ENCODE measurements at regions not wholly inside any gene's neighbourhood (a gene's known extent, or its start where the extent isn't known, plus 50 kb on each side); places are given as distances from the start of the nearest gene placed in this dataset.

DNA sequence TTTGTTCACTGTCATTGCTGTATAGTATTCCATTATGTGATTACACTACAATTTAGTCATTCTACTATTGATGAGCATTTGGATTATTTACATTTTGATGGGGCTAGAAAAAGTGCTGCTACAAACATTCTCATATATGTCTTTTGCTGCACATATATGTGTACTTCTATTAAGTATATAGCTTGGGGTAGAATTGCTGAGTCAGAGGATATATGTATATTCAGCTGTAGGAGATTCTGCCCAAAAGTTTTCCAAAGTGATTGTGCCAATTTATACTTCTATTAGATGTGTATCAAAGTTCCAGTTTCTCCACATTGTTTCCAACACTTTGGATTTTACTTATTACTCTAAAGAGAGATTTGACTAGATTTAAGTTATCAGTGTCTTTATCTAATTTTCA is 101.7 kb upstream of the UGP2 start:
- TF ChIP-seq, protein P1, sequence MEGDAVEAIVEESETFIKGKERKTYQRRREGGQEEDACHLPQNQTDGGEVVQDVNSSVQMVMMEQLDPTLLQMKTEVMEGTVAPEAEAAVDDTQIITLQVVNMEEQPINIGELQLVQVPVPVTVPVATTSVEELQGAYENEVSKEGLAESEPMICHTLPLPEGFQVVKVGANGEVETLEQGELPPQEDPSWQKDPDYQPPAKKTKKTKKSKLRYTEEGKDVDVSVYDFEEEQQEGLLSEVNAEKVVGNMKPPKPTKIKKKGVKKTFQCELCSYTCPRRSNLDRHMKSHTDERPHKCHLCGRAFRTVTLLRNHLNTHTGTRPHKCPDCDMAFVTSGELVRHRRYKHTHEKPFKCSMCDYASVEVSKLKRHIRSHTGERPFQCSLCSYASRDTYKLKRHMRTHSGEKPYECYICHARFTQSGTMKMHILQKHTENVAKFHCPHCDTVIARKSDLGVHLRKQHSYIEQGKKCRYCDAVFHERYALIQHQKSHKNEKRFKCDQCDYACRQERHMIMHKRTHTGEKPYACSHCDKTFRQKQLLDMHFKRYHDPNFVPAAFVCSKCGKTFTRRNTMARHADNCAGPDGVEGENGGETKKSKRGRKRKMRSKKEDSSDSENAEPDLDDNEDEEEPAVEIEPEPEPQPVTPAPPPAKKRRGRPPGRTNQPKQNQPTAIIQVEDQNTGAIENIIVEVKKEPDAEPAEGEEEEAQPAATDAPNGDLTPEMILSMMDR (IDR thresholded peaks at IDR 0.05; ENCODE audit: poor library complexity) = no peak
- TF ChIP-seq EZH2phosphoT487 (IDR thresholded peaks at IDR 0.05; ENCODE audit: low read depth, severe bottlenecking, unreplicated experiment) (no peak), EZH2 (IDR thresholded peaks at IDR 0.05; ENCODE audit: borderline replicate concordance) (no peak)

All from hepatocyte (in vitro differentiated cells).